ENCODE measurements at regions not wholly inside any gene's neighbourhood (a gene's known extent, or its start where the extent isn't known, plus 50 kb on each side); places are given as distances from the start of the nearest gene placed in this dataset.

GRCh38 chr2:194562329-194562728 lies 1094.7 kb upstream of the SLC39A10 start:
- 29% methylated on average over 2 of the region's 2 CpGs for WGBS (ENCODE audit: missing lambda C conversion rate)
- FAIRE-seq, result no peak
- TF ChIP-seq SREBF2 (IDR thresholded peaks at IDR 0.05) (no peak), RCOR1 (IDR thresholded peaks at IDR 0.05; ENCODE audit: low read depth, low read length) (no peak), ATOH8 (CRISPR knock-in tag; IDR thresholded peaks at IDR 0.05; ENCODE audit: low read depth) (no peak)
- no peak overlapping the region for H3K27ac ChIP-seq
- no peak for ATAC-seq
- no peak overlapping the region for H3K4me2 ChIP-seq
- POLR2A ChIA-PET, result no interaction called here
- DNase-seq (ENCODE audit: low read depth in 1 of 2, low spot score in 1 of 2), result no peak
- CTCF ChIA-PET, result no interaction called here
- H3K4me1 ChIP-seq, result no peaks in the 10 kb centered on the region
- H3K9me3 ChIP-seq, result no peaks in the 10 kb centered on the region
- H3K4me3 ChIP-seq, result no peak overlapping the region

- DNase-seq (ENCODE audit: low read depth in 1 of 2, low spot score in 1 of 2) (no peak), ATAC-seq (no peak), FAIRE-seq (no peak)
- Histone ChIP-seq H3K9me3 (no peaks in the 10 kb centered on the region), H3K27ac (no peak overlapping the region), H3K4me1 (no peaks in the 10 kb centered on the region), H3K4me2 (no peak overlapping the region), H3K4me3 (no peak overlapping the region)
- 53% methylated on average over 3 of the region's 3 CpGs for WGBS (ENCODE audit: missing lambda C conversion rate)
- no peak for TF ChIP-seq FOSL2 (IDR thresholded peaks at IDR 0.05)
- TF ChIP-seq FOSL2 (CRISPR knock-in tag; IDR thresholded peaks at IDR 0.05), result no peak
- TF ChIP-seq EHF (CRISPR knock-in tag; IDR thresholded peaks at IDR 0.05), result no peak
- no peak for TF ChIP-seq CBX8 (IDR thresholded peaks at IDR 0.05)
- TF ChIP-seq CEBPB (IDR thresholded peaks at IDR 0.05), result no peak
- TF ChIP-seq SREBF2 (IDR thresholded peaks at IDR 0.05), result no peak
- TF ChIP-seq EP300 (IDR thresholded peaks at IDR 0.05), result no peak
- TF ChIP-seq PHF8 (IDR thresholded peaks at IDR 0.05; ENCODE audit: borderline replicate concordance, low read depth), result no peak
- TF ChIP-seq NR3C1 (IDR thresholded peaks at IDR 0.05), result no peak
- TF ChIP-seq TFCP2L1 (CRISPR knock-in tag; IDR thresholded peaks at IDR 0.05), result no peak
- ChIA-PET CTCF (no interaction called here), POLR2A (no interaction called here)
Observed at GRCh38 chr2:194559964-194560363, 1097.1 kb upstream of the SLC39A10 start.

GRCh38 chr2:194559523-194559922 lies 1097.5 kb upstream of the SLC39A10 start:
- 45% methylated on average over 5 of the region's 5 CpGs for WGBS (ENCODE audit: missing lambda C conversion rate)
- ATAC-seq (no peak; a peak in 1 of 6 replicates), DNase-seq (ENCODE audit: low read depth in 1 of 2, low spot score in 1 of 2) (no peak), FAIRE-seq (no peak)
- H3K9me3 ChIP-seq, result no peaks in the 10 kb centered on the region
- no peaks in the 10 kb centered on the region for H3K4me1 ChIP-seq
- TF ChIP-seq USF2 (IDR thresholded peaks at IDR 0.05) (no peak), ZFP36 (IDR thresholded peaks at IDR 0.05; ENCODE audit: borderline replicate concordance, partially characterized antibody) (no peak), RFX5 (IDR thresholded peaks at IDR 0.05) (no peak), ATOH8 (CRISPR knock-in tag; IDR thresholded peaks at IDR 0.05; ENCODE audit: low read depth) (no peak), BHLHE40 (IDR thresholded peaks at IDR 0.05; ENCODE audit: low read depth, low read length) (no peak), JUNB (IDR thresholded peaks at IDR 0.05) (no peak), JUN (IDR thresholded peaks at IDR 0.05) (no peak), SMC3 (IDR thresholded peaks at IDR 0.05) (no peak), REST (IDR thresholded peaks at IDR 0.05) (no peak), POLR2A (IDR thresholded peaks at IDR 0.05; ENCODE audit: low read length) (no peak), HOXB13 (CRISPR knock-in tag; IDR thresholded peaks at IDR 0.05; ENCODE audit: low read depth) (no peak), NR3C1 (IDR thresholded peaks at IDR 0.05) (no peak), PHF8 (IDR thresholded peaks at IDR 0.05; ENCODE audit: borderline replicate concordance, low read depth) (no peak), FOSL2 (IDR thresholded peaks at IDR 0.05) (no peak), FOSL2 (CRISPR knock-in tag; IDR thresholded peaks at IDR 0.05) (no peak), SREBF2 (IDR thresholded peaks at IDR 0.05) (no peak), ZC3H11A (IDR thresholded peaks at IDR 0.05) (no peak), HOXB5 (CRISPR knock-in tag; IDR thresholded peaks at IDR 0.05) (no peak), CHD4 (IDR thresholded peaks at IDR 0.05; ENCODE audit: borderline replicate concordance) (no peak), EP300 (IDR thresholded peaks at IDR 0.05) (no peak)
- TF ChIP-seq, protein P1, sequence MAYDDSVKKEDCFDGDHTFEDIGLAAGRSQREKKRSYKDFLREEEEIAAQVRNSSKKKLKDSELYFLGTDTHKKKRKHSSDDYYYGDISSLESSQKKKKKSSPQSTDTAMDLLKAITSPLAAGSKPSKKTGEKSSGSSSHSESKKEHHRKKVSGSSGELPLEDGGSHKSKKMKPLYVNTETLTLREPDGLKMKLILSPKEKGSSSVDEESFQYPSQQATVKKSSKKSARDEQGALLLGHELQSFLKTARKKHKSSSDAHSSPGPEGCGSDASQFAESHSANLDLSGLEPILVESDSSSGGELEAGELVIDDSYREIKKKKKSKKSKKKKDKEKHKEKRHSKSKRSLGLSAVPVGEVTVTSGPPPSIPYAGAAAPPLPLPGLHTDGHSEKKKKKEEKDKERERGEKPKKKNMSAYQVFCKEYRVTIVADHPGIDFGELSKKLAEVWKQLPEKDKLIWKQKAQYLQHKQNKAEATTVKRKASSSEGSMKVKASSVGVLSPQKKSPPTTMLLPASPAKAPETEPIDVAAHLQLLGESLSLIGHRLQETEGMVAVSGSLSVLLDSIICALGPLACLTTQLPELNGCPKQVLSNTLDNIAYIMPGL (CRISPR knock-in tag; IDR thresholded peaks at IDR 0.05; ENCODE audit: borderline replicate concordance), result no peak
- H3K27ac ChIP-seq, result no peak overlapping the region
- no peak overlapping the region for H3K4me2 ChIP-seq
- no peak overlapping the region for H3K4me3 ChIP-seq
- ChIA-PET CTCF (interaction anchor here (0.9 kb wide), 1 partner anchor 759 kb away, joined by 3 read pairs; no protein-coding TSS in a partner anchor), POLR2A (no interaction called here)
